ENCODE measurements at regions not wholly inside any gene's neighbourhood (a gene's known extent, or its start where the extent isn't known, plus 50 kb on each side); places are given as distances from the start of the nearest gene placed in this dataset.

- intact Hi-C loops (cut with DNase I; ENCODE audit: low total_unique reads) (no loop called here), in situ Hi-C loops (cut with MboI; ENCODE audit: low sequenced_read_pairs in 4 of 4) (no loop called here)
- DNase-seq, result no peak
- Histone ChIP-seq H3K4me3 (no peak overlapping the region), H3K27ac (no peak overlapping the region), H3K4me1 (no peaks in the 10 kb centered on the region), H3K9me3 (no peaks in the 10 kb centered on the region), H3K36me3 (no peaks in the 10 kb centered on the region), H3K27me3 (no peaks in the 10 kb centered on the region)
- TF ChIP-seq CTCF (IDR thresholded peaks at IDR 0.05 in 4 of 5, conservative IDR thresholded peaks at IDR 0.05 in 1 of 5), result no peak
- no peak for TF ChIP-seq POLR2A (IDR thresholded peaks at IDR 0.05)
- no peak for ATAC-seq
Measured at GRCh38 chr7:68158686-68159295, 1162.2 kb downstream of the TYW1 start.

GRCh38 chr7:68162712-68163111 is 1166.1 kb downstream of the TYW1 start:
- no peak for ATAC-seq
- DNase-seq, result no peak
- intact Hi-C loops (cut with DNase I; ENCODE audit: low total_unique reads), result no loop called here
- Histone ChIP-seq H3K27me3 (no peaks in the 10 kb centered on the region), H3K4me3 (no peak overlapping the region), H3K36me3 (no peaks in the 10 kb centered on the region), H3K27ac (no peak overlapping the region), H3K4me1 (no peaks in the 10 kb centered on the region), H3K9me3 (no peaks in the 10 kb centered on the region)
- no peak for TF ChIP-seq CTCF (IDR thresholded peaks at IDR 0.05 in 4 of 5, conservative IDR thresholded peaks at IDR 0.05 in 1 of 5)
- no peak for TF ChIP-seq POLR2A (IDR thresholded peaks at IDR 0.05)
- in situ Hi-C loops (cut with MboI; ENCODE audit: low sequenced_read_pairs in 4 of 4), result no loop called here

- no peak overlapping the region for H3K4me3 ChIP-seq
- TF ChIP-seq POLR2A (IDR thresholded peaks at IDR 0.05) (no peak), CTCF (IDR thresholded peaks at IDR 0.05 in 4 of 5, conservative IDR thresholded peaks at IDR 0.05 in 1 of 5) (no peak)
- no peak overlapping the region for H3K27ac ChIP-seq
- no peaks in the 10 kb centered on the region for H3K36me3 ChIP-seq
- H3K9me3 ChIP-seq, result no peaks in the 10 kb centered on the region
- DNase-seq, result no peak
- intact Hi-C loops (cut with DNase I; ENCODE audit: low total_unique reads), result no loop called here
- no peak for ATAC-seq
- in situ Hi-C loops (cut with MboI; ENCODE audit: low sequenced_read_pairs in 4 of 4), result no loop called here
- no peaks in the 10 kb centered on the region for H3K4me1 ChIP-seq
- no peaks in the 10 kb centered on the region for H3K27me3 ChIP-seq
Measured at GRCh38 chr7:68166525-68166924, 1169.9 kb downstream of the TYW1 start.

- Histone ChIP-seq H3K36me3 (no peaks in the 10 kb centered on the region), H3K27me3 (no peaks in the 10 kb centered on the region), H3K4me3 (no peak overlapping the region), H3K27ac (no peak overlapping the region), H3K4me1 (no peaks in the 10 kb centered on the region), H3K9me3 (no peaks in the 10 kb centered on the region)
- DNase-seq (no peak), ATAC-seq (no peak)
- intact Hi-C loops (cut with DNase I; ENCODE audit: low total_unique reads) (loop anchor here (10.0 kb wide), 1 partner anchor 1871 kb away; no protein-coding TSS in a partner anchor), in situ Hi-C loops (cut with MboI; ENCODE audit: low sequenced_read_pairs in 4 of 4) (no loop called here)
- TF ChIP-seq POLR2A (IDR thresholded peaks at IDR 0.05) (no peak), CTCF (IDR thresholded peaks at IDR 0.05 in 4 of 5, conservative IDR thresholded peaks at IDR 0.05 in 1 of 5) (no peak)
Measured at GRCh38 chr7:68173513-68173912, 1176.9 kb downstream of the TYW1 start.

- TF ChIP-seq POLR2A (IDR thresholded peaks at IDR 0.05), result no peak
- peak in 4 of 5 experiments; percentile 53 to 73 (median 66) for TF ChIP-seq CTCF (IDR thresholded peaks at IDR 0.05 in 4 of 5, conservative IDR thresholded peaks at IDR 0.05 in 1 of 5)
- ATAC-seq (peak; percentile 70 to 77), DNase-seq (peak; percentile 6 to 23)
- intact Hi-C loops (cut with DNase I; ENCODE audit: low total_unique reads) (loop anchor here (10.0 kb wide), 1 partner anchor 1868 kb away; no protein-coding TSS in a partner anchor), in situ Hi-C loops (cut with MboI; ENCODE audit: low sequenced_read_pairs in 4 of 4) (no loop called here)
- Histone ChIP-seq H3K27ac (no peak overlapping the region), H3K9me3 (no peaks in the 10 kb centered on the region), H3K27me3 (no peaks in the 10 kb centered on the region), H3K4me1 (no peaks in the 10 kb centered on the region), H3K4me3 (no peak overlapping the region), H3K36me3 (no peaks in the 10 kb centered on the region)
Measured at GRCh38 chr7:68176974-68177373, 1180.3 kb downstream of the TYW1 start.

Data from gastrocnemius medialis (tissue), 4 donors.